GM21529 (cell line): ENCODE measurements at regions not wholly inside any gene's neighbourhood (a gene's known extent, or its start where the extent isn't known, plus 50 kb on each side); places are given as distances from the start of the nearest gene placed in this dataset.
"Not testable (repeated sequence)": the region's sequence is repeated elsewhere in the genome, so short reads cannot be mapped to it uniquely, and the experiment has no call there.

Experiments
- ATAC-seq: cut with Tn5 transposase; IDR thresholded peaks from one replicate; pipeline ENCODE4 v1.9.1; 2021; ENCODE audit not compliant: unreplicated experiment

- ATAC-seq, result no peak
These were observed 279.2 kb upstream of the DPP6 start for GRCh38 chr7:153772966-153773365.

- not testable (repeated sequence) for ATAC-seq
These were observed 275.3 kb upstream of the DPP6 start for GRCh38 chr7:153776940-153777339.

GRCh38 chr7:153797363-153797762, 254.8 kb upstream of the DPP6 start:
- not testable (repeated sequence) for ATAC-seq

GRCh38 chr7:153808117-153808516, 244.1 kb upstream of the DPP6 start:
- no peak for ATAC-seq

GRCh38 chr7:153829525-153829924, 222.7 kb upstream of the DPP6 start:
- no peak for ATAC-seq

GRCh38 chr7:153832160-153832559, 220.0 kb upstream of the DPP6 start:
- ATAC-seq, result no peak

GRCh38 chr7:153835103-153835502, 217.1 kb upstream of the DPP6 start:
- no peak for ATAC-seq

GRCh38 chr7:153835712-153836265, 216.4 kb upstream of the DPP6 start:
- no peak for ATAC-seq

GRCh38 chr7:153838591-153838990, 213.6 kb upstream of the DPP6 start:
- no peak for ATAC-seq

- ATAC-seq, result no peak
These were observed 211.3 kb upstream of the DPP6 start for GRCh38 chr7:153840861-153841260.

GRCh38 chr7:153847828-153848227, 204.4 kb upstream of the DPP6 start:
- no peak for ATAC-seq

- no peak for ATAC-seq
These were observed 199.9 kb upstream of the DPP6 start for GRCh38 chr7:153852261-153852660.

- ATAC-seq, result no peak
These were observed 193.8 kb upstream of the DPP6 start for GRCh38 chr7:153858355-153858754.

- no peak for ATAC-seq
These were observed 193.0 kb upstream of the DPP6 start for GRCh38 chr7:153859239-153859638.

- ATAC-seq, result no peak
These were observed 165.4 kb upstream of the DPP6 start for GRCh38 chr7:153886506-153887441.

GRCh38 chr7:153887749-153888569, 164.2 kb upstream of the DPP6 start:
- no peak for ATAC-seq

- no peak for ATAC-seq
These were observed 160.2 kb upstream of the DPP6 start for GRCh38 chr7:153891990-153892389.

GRCh38 chr7:153902862-153903261, 149.3 kb upstream of the DPP6 start:
- ATAC-seq, result no peak

GRCh38 chr7:153912211-153912610, 140.0 kb upstream of the DPP6 start:
- ATAC-seq, result no peak

GRCh38 chr7:153920126-153920525, 132.1 kb upstream of the DPP6 start:
- no peak for ATAC-seq

- ATAC-seq, result no peak
These were observed 131.3 kb upstream of the DPP6 start for GRCh38 chr7:153920897-153921296.

- ATAC-seq, result no peak
These were observed 130.8 kb upstream of the DPP6 start for GRCh38 chr7:153921408-153921807.
